ENCODE measurements at regions not wholly inside any gene's neighbourhood (a gene's known extent, or its start where the extent isn't known, plus 50 kb on each side); places are given as distances from the start of the nearest gene placed in this dataset.

DNA sequence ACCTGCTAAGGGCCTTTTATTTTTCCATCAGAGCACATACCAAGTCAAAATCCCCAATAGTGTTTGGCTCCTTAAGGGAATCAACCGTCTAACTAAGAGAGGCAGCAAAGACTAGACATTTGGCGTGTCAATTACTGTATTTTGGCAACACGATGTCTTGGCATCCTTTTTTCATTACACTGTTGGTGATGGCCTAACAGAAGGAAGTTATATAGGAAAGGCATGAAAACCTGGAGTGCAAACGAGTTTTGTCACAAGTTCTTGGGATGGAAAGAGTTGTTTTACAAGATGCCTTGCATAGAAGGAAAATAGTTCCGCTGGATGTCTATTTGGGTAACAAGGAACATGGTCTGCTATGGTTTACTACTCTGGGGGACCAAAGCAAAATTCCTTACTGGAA is 119.2 kb upstream of the TTC29 start:
- H4K12ac ChIP-seq (ENCODE audit: low read depth, low read length) = no peak overlapping the region
- no peak overlapping the region for H2AFZ ChIP-seq (ENCODE audit: insufficient read depth, low read length, poor library complexity)
- no peaks in the 10 kb centered on the region for H3K79me2 ChIP-seq (ENCODE audit: control insufficient read depth, insufficient read depth, low read length, poor library complexity)
- H3K4me1 ChIP-seq (ENCODE audit: control insufficient read depth in 1 of 2, insufficient read depth in 2 of 2, low read length in 2 of 2) = peaks cover 0 to 1% of the 10 kb centered on the region in 2 experiments
- no peaks in the 10 kb centered on the region for H3K9me3 ChIP-seq (ENCODE audit: insufficient read depth, low read depth, low read length)
- no peak overlapping the region for H3K14ac ChIP-seq (ENCODE audit: low read length)
- no peak overlapping the region for H3K4ac ChIP-seq (ENCODE audit: low read depth, low read length)
- no peak overlapping the region for H4K8ac ChIP-seq (ENCODE audit: low read depth, low read length)
- H3K27me3 ChIP-seq (ENCODE audit: insufficient read depth, low read length) = no peaks in the 10 kb centered on the region
- no peak overlapping the region for H3K27ac ChIP-seq (ENCODE audit: low read depth, low read length)
- H2BK12ac ChIP-seq (ENCODE audit: low read length) = peak overlapping the region; percentile 81
- peak overlapping the region; percentile 43 for H4K91ac ChIP-seq (ENCODE audit: low read depth, low read length)
- no peak overlapping the region for H3K18ac ChIP-seq (ENCODE audit: low read length)
- no peak overlapping the region for H3K4me2 ChIP-seq (ENCODE audit: low read length)
- peak in 1 of 2 donors; percentile 58 for DNase-seq
- H3K36me3 ChIP-seq (ENCODE audit: control insufficient read depth in 1 of 2, insufficient read depth in 2 of 2, low read length in 2 of 2) = no peaks in the 10 kb centered on the region
- no peak overlapping the region for H3K4me3 ChIP-seq (ENCODE audit: low read depth, low read length)
- no peak overlapping the region for H3K9ac ChIP-seq (ENCODE audit: low read length)
- peaks cover 6% of the 10 kb centered on the region for H3K79me1 ChIP-seq (ENCODE audit: low read length)
- peak overlapping the region; percentile 21 for H2BK5ac ChIP-seq (ENCODE audit: low read depth, low read length, poor library complexity)
- no peak overlapping the region for H2BK120ac ChIP-seq (ENCODE audit: insufficient read depth, low read length, poor library complexity)
- H3K23ac ChIP-seq (ENCODE audit: low read length) = no peak overlapping the region
- no peak overlapping the region for H2AK5ac ChIP-seq (ENCODE audit: low read length)
- WGBS (ENCODE audit: extremely low coverage, insufficient coverage, insufficient read length) = no CpG with 5 or more reads among the region's 5 CpGs

GRCh38 chr4:147068564-147068963 is 122.9 kb upstream of the TTC29 start:
- Histone ChIP-seq H3K9me3 (ENCODE audit: insufficient read depth, low read depth, low read length) (peaks cover 2% of the 10 kb centered on the region), H3K4ac (ENCODE audit: low read depth, low read length) (no peak overlapping the region), H3K27me3 (ENCODE audit: insufficient read depth, low read length) (no peaks in the 10 kb centered on the region), H4K12ac (ENCODE audit: low read depth, low read length) (no peak overlapping the region), H3K4me3 (ENCODE audit: low read depth, low read length) (no peak overlapping the region), H3K36me3 (ENCODE audit: control insufficient read depth in 1 of 2, insufficient read depth in 2 of 2, low read length in 2 of 2) (no peaks in the 10 kb centered on the region), H2AFZ (ENCODE audit: insufficient read depth, low read length, poor library complexity) (no peak overlapping the region), H3K4me2 (ENCODE audit: low read length) (no peak overlapping the region), H3K79me1 (ENCODE audit: low read length) (peaks cover 6% of the 10 kb centered on the region), H3K27ac (ENCODE audit: low read depth, low read length) (no peak overlapping the region), H4K8ac (ENCODE audit: low read depth, low read length) (peak overlapping the region; percentile 23), H2BK5ac (ENCODE audit: low read depth, low read length, poor library complexity) (no peak overlapping the region), H3K9ac (ENCODE audit: low read length) (no peak overlapping the region), H3K18ac (ENCODE audit: low read length) (no peak overlapping the region), H2AK5ac (ENCODE audit: low read length) (no peak overlapping the region), H4K91ac (ENCODE audit: low read depth, low read length) (peak overlapping the region; percentile 73), H3K79me2 (ENCODE audit: control insufficient read depth, insufficient read depth, low read length, poor library complexity) (no peaks in the 10 kb centered on the region), H2BK120ac (ENCODE audit: insufficient read depth, low read length, poor library complexity) (peak overlapping the region; percentile 24), H3K23ac (ENCODE audit: low read length) (no peak overlapping the region), H3K4me1 (ENCODE audit: control insufficient read depth in 1 of 2, insufficient read depth in 2 of 2, low read length in 2 of 2) (no peaks in the 10 kb centered on the region), H3K14ac (ENCODE audit: low read length) (no peak overlapping the region), H2BK12ac (ENCODE audit: low read length) (peak overlapping the region; percentile 69)
- DNase-seq = no peak
- no CpG with 5 or more reads among the region's 4 CpGs for WGBS (ENCODE audit: extremely low coverage, insufficient coverage, insufficient read length)

DNA sequence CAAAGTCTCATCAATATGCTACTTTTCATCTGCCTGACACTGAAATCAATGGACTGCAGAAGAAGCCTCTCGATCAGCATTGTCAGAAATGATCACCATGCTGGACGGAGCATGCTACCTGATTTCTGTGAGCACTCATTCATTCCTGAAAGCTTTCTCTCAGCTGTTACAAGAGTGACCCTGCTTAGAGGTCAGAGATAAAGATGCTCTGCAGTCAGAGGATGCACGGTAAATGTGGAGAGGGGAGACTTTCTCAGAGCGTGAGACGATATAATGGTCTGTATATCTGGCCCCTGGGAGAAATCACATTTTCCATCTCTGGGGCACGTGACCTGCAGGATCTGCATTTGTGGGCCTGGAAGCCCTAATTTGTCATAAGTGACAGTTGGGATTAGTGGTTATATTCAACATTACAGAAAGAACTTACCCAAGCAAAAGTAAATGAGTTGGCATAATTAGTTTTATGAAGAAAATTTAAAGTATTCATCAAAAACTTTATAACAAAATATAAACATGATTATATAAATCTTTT is 125.6 kb upstream of the TTC29 start:
- no peak overlapping the region for H2AK5ac ChIP-seq (ENCODE audit: low read length)
- H4K8ac ChIP-seq (ENCODE audit: low read depth, low read length) = no peak overlapping the region
- no peak overlapping the region for H2BK120ac ChIP-seq (ENCODE audit: insufficient read depth, low read length, poor library complexity)
- H3K23ac ChIP-seq (ENCODE audit: low read length) = no peak overlapping the region
- H3K4me3 ChIP-seq (ENCODE audit: low read depth, low read length) = no peak overlapping the region
- no peaks in the 10 kb centered on the region for H3K36me3 ChIP-seq (ENCODE audit: control insufficient read depth in 1 of 2, insufficient read depth in 2 of 2, low read length in 2 of 2)
- no peak overlapping the region for H4K12ac ChIP-seq (ENCODE audit: low read depth, low read length)
- H3K4me1 ChIP-seq (ENCODE audit: control insufficient read depth in 1 of 2, insufficient read depth in 2 of 2, low read length in 2 of 2) = no peaks in the 10 kb centered on the region
- peaks cover 2% of the 10 kb centered on the region for H3K9me3 ChIP-seq (ENCODE audit: insufficient read depth, low read depth, low read length)
- H2BK12ac ChIP-seq (ENCODE audit: low read length) = no peak overlapping the region
- H2AFZ ChIP-seq (ENCODE audit: insufficient read depth, low read length, poor library complexity) = no peak overlapping the region
- no peak overlapping the region for H3K14ac ChIP-seq (ENCODE audit: low read length)
- no peak overlapping the region for H3K4me2 ChIP-seq (ENCODE audit: low read length)
- no peaks in the 10 kb centered on the region for H3K79me2 ChIP-seq (ENCODE audit: control insufficient read depth, insufficient read depth, low read length, poor library complexity)
- no peak overlapping the region for H3K4ac ChIP-seq (ENCODE audit: low read depth, low read length)
- no peak overlapping the region for H3K18ac ChIP-seq (ENCODE audit: low read length)
- no peaks in the 10 kb centered on the region for H3K27me3 ChIP-seq (ENCODE audit: insufficient read depth, low read length)
- peaks cover 10% of the 10 kb centered on the region for H3K79me1 ChIP-seq (ENCODE audit: low read length)
- no CpG with 5 or more reads among the region's 6 CpGs for WGBS (ENCODE audit: extremely low coverage, insufficient coverage, insufficient read length)
- no peak for DNase-seq
- H2BK5ac ChIP-seq (ENCODE audit: low read depth, low read length, poor library complexity) = no peak overlapping the region
- H3K9ac ChIP-seq (ENCODE audit: low read length) = no peak overlapping the region
- H4K91ac ChIP-seq (ENCODE audit: low read depth, low read length) = no peak overlapping the region
- no peak overlapping the region for H3K27ac ChIP-seq (ENCODE audit: low read depth, low read length)

DNA sequence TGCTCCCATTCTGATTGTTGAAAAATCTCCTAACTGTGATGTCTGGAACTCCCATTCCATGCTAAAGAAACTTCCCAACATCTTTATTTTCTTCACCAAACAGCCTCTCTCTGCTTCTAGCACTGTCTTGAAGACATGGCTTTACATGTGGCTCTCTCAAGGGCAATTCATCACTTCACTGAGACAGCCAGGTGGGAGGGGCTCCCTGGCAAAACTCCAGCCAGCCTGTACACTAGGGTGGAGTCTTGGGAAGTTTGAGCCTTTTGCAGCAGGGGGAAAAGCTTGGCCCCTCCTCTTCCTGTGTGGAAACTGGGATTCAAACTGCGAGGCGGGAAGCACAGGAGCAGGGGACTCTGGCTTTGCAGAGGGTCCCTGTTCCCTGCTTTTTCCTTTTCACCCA is 130.5 kb upstream of the TTC29 start:
- H3K9me3 ChIP-seq (ENCODE audit: insufficient read depth, low read depth, low read length) = peaks cover 2% of the 10 kb centered on the region
- H3K79me2 ChIP-seq (ENCODE audit: control insufficient read depth, insufficient read depth, low read length, poor library complexity) = no peaks in the 10 kb centered on the region
- H3K27ac ChIP-seq (ENCODE audit: low read depth, low read length) = no peak overlapping the region
- H3K4me3 ChIP-seq (ENCODE audit: low read depth, low read length) = no peak overlapping the region
- H4K12ac ChIP-seq (ENCODE audit: low read depth, low read length) = no peak overlapping the region
- no peak overlapping the region for H3K14ac ChIP-seq (ENCODE audit: low read length)
- H2AFZ ChIP-seq (ENCODE audit: insufficient read depth, low read length, poor library complexity) = no peak overlapping the region
- no peak for DNase-seq
- peaks cover 32% of the 10 kb centered on the region for H3K79me1 ChIP-seq (ENCODE audit: low read length)
- H3K27me3 ChIP-seq (ENCODE audit: insufficient read depth, low read length) = no peaks in the 10 kb centered on the region
- no CpG with 5 or more reads among the region's 2 CpGs for WGBS (ENCODE audit: extremely low coverage, insufficient coverage, insufficient read length)
- H4K8ac ChIP-seq (ENCODE audit: low read depth, low read length) = peak overlapping the region; percentile 1
- peak overlapping the region; percentile 76 for H2BK12ac ChIP-seq (ENCODE audit: low read length)
- H3K4ac ChIP-seq (ENCODE audit: low read depth, low read length) = no peak overlapping the region
- peaks cover 8 to 12% of the 10 kb centered on the region in 2 experiments for H3K4me1 ChIP-seq (ENCODE audit: control insufficient read depth in 1 of 2, insufficient read depth in 2 of 2, low read length in 2 of 2)
- no peak overlapping the region for H2AK5ac ChIP-seq (ENCODE audit: low read length)
- no peak overlapping the region for H3K4me2 ChIP-seq (ENCODE audit: low read length)
- H2BK5ac ChIP-seq (ENCODE audit: low read depth, low read length, poor library complexity) = no peak overlapping the region
- H2BK120ac ChIP-seq (ENCODE audit: insufficient read depth, low read length, poor library complexity) = no peak overlapping the region
- H4K91ac ChIP-seq (ENCODE audit: low read depth, low read length) = no peak overlapping the region
- no peak overlapping the region for H3K9ac ChIP-seq (ENCODE audit: low read length)
- H3K18ac ChIP-seq (ENCODE audit: low read length) = no peak overlapping the region
- H3K36me3 ChIP-seq (ENCODE audit: control insufficient read depth in 1 of 2, insufficient read depth in 2 of 2, low read length in 2 of 2) = no peaks in the 10 kb centered on the region
- H3K23ac ChIP-seq (ENCODE audit: low read length) = no peak overlapping the region
